Mucosa of stomach (tissue), 1 donor: ENCODE measurements at regions not wholly inside any gene's neighbourhood (a gene's known extent, or its start where the extent isn't known, plus 50 kb on each side); places are given as distances from the start of the nearest gene placed in this dataset.

ENCODE experiments used
- H3K27me3 ChIP-seq: one replicate; pipeline ENCODE4 v1.7.0; 2013; ENCODE audit warnings: mild to moderate bottlenecking, low read length; ENCODE audit not compliant: control insufficient read depth, insufficient read depth
- H3K36me3 ChIP-seq: one replicate; pipeline ENCODE4 v1.7.0; 2013; ENCODE audit warnings: low read length; ENCODE audit not compliant: control insufficient read depth, insufficient read depth
- H3K4me1 ChIP-seq: one replicate; pipeline ENCODE4 v1.7.0; 2013; ENCODE audit warnings: mild to moderate bottlenecking, low read length; ENCODE audit not compliant: control insufficient read depth, insufficient read depth
- H3K4me3 ChIP-seq: one replicate; pipeline ENCODE4 v1.7.0; 2013; ENCODE audit warnings: low read length
- H3K9ac ChIP-seq: one replicate; pipeline ENCODE4 v1.7.0; 2013; ENCODE audit warnings: mild to moderate bottlenecking, low read length, moderate library complexity
- H3K9me3 ChIP-seq: one replicate; pipeline ENCODE4 v1.7.0; 2013; ENCODE audit warnings: mild to moderate bottlenecking, low read length, moderate library complexity; ENCODE audit not compliant: control insufficient read depth
- donor health status: Pancreatic carcinoma.

DNA sequence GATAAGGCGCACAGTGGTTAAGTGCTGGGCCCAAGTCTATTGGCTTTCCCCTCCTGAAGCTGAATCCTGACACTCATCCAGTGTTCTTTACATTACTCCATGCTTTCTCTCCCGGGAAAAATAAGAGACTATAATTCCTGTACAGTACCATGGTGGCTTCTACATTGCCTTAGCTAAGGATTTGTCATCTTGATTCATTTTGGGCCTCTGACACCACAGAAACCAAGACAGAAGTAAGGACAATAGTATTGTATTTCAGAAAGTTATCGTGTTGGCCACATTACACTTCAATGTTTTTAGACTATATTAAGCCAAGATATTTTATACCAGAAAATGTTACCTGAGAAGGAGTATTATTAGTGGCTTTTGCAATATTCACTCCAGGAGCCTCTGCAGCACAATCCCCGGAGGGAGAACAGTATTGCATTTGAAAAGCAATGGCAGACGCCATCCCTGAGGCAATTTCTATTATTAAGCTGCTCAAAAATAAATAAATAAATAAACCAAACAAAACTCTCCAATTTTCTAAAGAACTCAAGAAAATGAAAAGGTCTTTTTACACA, 267.9 kb downstream of the ENC1 start:
- no peak overlapping the region for H3K4me3 ChIP-seq
- no peak overlapping the region for H3K9ac ChIP-seq
- H3K9me3 ChIP-seq = no peaks in the 10 kb centered on the region
- H3K36me3 ChIP-seq = no peaks in the 10 kb centered on the region
- H3K4me1 ChIP-seq = no peaks in the 10 kb centered on the region
- no peaks in the 10 kb centered on the region for H3K27me3 ChIP-seq

DNA sequence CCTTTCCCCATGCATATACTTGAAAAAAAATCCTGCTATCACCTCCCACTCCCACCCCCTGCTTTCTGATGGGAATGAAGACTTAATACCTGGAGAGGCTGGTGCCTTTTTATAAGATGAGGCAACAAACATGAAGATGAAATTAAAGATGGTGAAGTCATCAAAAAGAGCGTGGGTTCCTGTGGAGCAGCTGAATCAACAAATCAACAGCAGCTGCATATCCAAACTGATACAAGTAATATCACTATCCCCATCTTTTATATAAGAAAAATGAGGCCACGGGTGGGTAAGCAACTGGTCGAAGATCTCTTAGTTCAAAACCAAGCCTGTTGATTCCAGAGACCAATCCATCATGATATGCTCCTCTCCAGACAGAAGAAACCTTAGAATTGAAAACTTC, 268.5 kb downstream of the ENC1 start:
- Histone ChIP-seq H3K9ac (no peak overlapping the region), H3K36me3 (no peaks in the 10 kb centered on the region), H3K4me3 (no peak overlapping the region), H3K9me3 (no peaks in the 10 kb centered on the region), H3K4me1 (no peaks in the 10 kb centered on the region), H3K27me3 (no peaks in the 10 kb centered on the region)

DNA sequence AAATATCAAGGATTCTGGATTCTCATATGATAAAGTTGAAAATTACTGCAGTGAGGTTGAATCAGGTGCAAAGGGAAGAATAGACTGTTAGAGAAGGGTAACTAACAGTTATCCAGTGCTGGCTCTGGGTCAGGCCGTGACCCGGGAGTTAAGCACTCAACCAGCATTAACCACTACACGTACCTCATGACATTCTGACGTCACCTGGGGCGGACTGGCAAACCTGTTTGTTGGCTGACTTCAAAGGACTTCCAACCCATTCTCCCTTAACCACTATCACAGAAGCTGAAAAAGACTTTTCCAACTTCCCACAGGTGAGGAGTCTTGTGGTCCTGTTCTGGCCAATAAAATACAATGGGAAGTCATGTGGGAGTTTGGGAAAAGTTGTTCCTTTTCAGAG, 268.9 kb downstream of the ENC1 start:
- Histone ChIP-seq H3K36me3 (no peaks in the 10 kb centered on the region), H3K27me3 (no peaks in the 10 kb centered on the region), H3K9me3 (no peaks in the 10 kb centered on the region), H3K4me1 (no peaks in the 10 kb centered on the region), H3K4me3 (no peak overlapping the region), H3K9ac (no peak overlapping the region)

DNA sequence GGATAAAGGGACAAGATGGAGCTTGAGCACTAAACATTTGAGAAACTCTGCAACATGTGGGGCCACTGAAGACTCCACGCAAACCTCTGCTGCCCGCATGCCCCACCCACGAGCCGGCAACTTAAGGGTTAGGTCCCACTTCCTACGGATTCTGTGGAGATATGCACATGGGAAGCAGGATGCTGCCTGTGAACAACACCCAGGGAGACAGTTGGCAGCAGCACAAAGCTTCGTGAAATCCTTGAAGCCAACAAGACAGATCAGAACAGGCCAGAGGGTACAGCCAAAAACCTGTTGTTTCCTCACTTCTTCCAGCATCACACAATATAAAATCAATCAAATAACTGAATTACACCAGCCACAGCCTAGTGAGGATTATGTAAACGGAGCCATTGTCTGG, 270.4 kb downstream of the ENC1 start:
- Histone ChIP-seq H3K4me3 (no peak overlapping the region), H3K27me3 (no peaks in the 10 kb centered on the region), H3K4me1 (no peaks in the 10 kb centered on the region), H3K9me3 (no peaks in the 10 kb centered on the region), H3K9ac (no peak overlapping the region), H3K36me3 (no peaks in the 10 kb centered on the region)

DNA sequence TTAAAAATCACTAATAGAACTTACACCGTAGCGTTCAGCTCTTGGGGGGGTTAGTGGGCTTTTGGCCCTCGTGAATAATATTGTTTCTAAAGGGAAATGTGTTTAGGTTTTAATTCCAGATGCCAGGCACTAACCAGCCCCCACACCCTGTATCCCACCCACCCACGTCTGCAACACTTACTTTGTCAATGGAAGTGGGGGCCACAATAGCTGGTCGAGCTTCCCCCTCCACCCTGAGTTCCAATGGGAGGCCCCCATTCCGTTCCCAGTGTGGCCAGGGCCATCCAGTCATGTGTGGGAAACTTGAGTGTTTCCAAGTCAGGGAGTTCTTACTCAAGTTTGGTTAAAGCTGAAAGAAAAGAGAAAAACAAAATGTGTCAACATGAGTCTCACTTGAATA, 271.4 kb downstream of the ENC1 start:
- Histone ChIP-seq H3K4me3 (no peak overlapping the region), H3K4me1 (no peaks in the 10 kb centered on the region), H3K27me3 (no peaks in the 10 kb centered on the region), H3K9me3 (no peaks in the 10 kb centered on the region), H3K9ac (no peak overlapping the region), H3K36me3 (no peaks in the 10 kb centered on the region)

DNA sequence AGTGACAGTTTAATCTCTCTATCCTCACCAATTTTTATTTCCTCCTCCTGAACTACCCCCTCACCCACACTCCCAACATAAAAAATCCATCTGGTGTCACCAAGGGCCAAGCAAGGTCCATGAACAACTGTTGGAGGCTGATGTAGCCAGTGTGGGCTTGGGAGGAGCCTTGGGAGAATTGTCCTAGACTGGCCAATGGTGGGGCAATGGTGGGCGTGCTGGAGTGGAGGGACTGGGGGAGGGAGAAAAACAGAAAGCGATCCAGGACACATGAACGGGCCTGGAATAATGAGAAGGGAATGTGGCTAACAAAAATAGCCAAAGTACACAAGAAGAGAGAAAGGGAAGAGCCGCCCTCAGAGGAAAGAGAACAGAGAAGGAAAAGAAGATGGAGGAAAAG, 272.6 kb downstream of the ENC1 start:
- Histone ChIP-seq H3K4me3 (no peak overlapping the region), H3K27me3 (no peaks in the 10 kb centered on the region), H3K36me3 (no peaks in the 10 kb centered on the region), H3K4me1 (no peaks in the 10 kb centered on the region), H3K9me3 (no peaks in the 10 kb centered on the region), H3K9ac (no peak overlapping the region)

DNA sequence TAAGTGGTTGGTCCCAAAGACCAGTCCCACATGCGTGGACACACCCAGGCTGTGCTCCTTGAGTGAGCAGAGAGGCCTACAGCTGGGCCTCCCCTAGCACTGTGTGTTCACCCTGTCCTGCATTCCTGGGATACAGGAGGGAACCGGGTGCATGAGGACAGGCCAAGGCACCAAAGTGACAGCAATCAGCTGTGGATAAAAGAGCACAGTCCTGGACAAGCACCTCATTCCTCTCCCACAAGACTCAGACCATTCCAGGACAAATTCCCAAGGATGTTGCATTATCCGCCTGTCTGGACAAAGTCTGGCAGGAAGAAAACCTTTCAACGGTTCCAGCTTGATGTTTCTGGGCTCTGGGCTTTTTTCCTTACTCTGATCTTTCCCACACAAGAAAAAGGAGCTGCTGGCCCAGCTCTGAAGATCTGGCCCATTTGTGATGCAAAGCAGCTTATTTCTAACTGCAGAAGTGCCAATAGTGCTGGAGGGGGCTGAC, 273.2 kb downstream of the ENC1 start:
- Histone ChIP-seq H3K36me3 (no peaks in the 10 kb centered on the region), H3K4me1 (no peaks in the 10 kb centered on the region), H3K9me3 (no peaks in the 10 kb centered on the region), H3K4me3 (no peak overlapping the region), H3K9ac (no peak overlapping the region), H3K27me3 (no peaks in the 10 kb centered on the region)

DNA sequence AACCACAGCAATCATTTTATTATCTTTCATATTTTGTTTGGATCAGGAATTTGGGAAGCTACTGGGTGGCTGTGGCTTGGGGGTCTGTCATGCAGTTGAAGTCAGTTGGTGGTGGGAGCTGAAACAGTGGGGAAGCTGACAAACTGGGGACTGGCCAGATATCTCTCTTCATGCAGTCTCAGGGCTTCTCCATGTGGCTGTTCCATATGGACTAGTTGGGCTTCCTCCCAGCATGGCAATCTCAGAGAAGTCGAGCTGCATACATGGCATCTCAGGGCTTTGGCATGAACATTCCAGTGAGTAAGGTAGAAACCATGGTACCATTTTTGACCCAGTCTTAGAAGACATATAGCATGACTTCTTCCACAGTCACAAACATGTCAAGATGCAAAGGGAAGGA, 274.8 kb downstream of the ENC1 start:
- no peak overlapping the region for H3K9ac ChIP-seq
- H3K4me3 ChIP-seq = no peak overlapping the region
- peaks cover 11% of the 10 kb centered on the region for H3K4me1 ChIP-seq
- H3K27me3 ChIP-seq = no peaks in the 10 kb centered on the region
- no peaks in the 10 kb centered on the region for H3K36me3 ChIP-seq
- no peaks in the 10 kb centered on the region for H3K9me3 ChIP-seq

DNA sequence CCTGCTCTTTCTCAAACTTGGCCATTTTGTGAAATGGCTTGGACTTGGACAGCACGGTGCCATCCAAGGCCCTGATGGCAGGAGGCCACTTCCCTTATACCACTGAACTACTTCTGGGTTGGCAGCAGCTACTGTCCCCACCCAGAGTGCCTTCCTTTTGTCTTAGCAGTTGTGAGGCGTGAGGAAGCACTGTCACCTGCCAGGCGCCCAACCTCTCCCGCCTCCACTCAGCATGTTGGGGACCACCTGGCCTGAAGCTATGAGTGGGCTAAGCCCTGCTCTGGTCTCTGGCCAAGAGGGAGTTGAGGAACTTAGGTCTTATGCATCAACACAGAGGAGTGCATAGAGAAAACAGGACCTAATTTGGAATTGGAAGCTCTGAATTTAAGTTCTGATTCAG, 276.0 kb downstream of the ENC1 start:
- H3K9ac ChIP-seq = no peak overlapping the region
- no peaks in the 10 kb centered on the region for H3K9me3 ChIP-seq
- no peaks in the 10 kb centered on the region for H3K27me3 ChIP-seq
- no peaks in the 10 kb centered on the region for H3K36me3 ChIP-seq
- H3K4me1 ChIP-seq = peaks cover 11% of the 10 kb centered on the region
- H3K4me3 ChIP-seq = no peak overlapping the region

DNA sequence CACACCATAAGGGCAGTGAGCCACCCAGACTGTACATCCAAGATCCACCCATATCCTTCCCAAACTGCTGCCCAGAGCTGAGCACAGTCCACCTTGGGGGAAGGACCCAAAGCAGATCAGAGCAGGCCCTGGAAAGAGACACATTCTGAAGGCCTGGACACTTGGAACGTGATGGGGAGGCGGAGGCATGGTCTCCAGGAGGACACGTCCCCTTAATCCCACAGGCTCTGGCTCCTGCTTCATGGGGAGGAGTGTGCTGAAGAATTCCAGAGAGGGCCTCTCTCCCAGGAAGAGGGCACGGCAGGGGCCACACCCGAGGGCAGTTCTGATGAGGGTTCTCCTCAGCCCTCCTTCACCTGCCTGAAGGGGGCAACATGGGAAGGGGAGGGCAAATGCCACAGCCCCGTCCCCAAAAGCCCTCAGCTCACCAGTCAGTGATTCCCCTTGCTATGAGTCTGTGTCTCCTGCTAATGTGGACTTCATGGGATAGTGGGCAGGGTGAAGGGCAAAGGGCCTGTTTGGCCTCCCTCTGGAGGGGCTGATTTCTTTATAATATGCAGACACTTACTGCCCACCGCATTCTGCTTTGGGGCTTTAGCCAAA, 276.8 kb downstream of the ENC1 start:
- no peak overlapping the region for H3K4me3 ChIP-seq
- no peaks in the 10 kb centered on the region for H3K9me3 ChIP-seq
- H3K36me3 ChIP-seq = no peaks in the 10 kb centered on the region
- no peaks in the 10 kb centered on the region for H3K27me3 ChIP-seq
- H3K4me1 ChIP-seq = peaks cover 11% of the 10 kb centered on the region
- H3K9ac ChIP-seq = no peak overlapping the region

DNA sequence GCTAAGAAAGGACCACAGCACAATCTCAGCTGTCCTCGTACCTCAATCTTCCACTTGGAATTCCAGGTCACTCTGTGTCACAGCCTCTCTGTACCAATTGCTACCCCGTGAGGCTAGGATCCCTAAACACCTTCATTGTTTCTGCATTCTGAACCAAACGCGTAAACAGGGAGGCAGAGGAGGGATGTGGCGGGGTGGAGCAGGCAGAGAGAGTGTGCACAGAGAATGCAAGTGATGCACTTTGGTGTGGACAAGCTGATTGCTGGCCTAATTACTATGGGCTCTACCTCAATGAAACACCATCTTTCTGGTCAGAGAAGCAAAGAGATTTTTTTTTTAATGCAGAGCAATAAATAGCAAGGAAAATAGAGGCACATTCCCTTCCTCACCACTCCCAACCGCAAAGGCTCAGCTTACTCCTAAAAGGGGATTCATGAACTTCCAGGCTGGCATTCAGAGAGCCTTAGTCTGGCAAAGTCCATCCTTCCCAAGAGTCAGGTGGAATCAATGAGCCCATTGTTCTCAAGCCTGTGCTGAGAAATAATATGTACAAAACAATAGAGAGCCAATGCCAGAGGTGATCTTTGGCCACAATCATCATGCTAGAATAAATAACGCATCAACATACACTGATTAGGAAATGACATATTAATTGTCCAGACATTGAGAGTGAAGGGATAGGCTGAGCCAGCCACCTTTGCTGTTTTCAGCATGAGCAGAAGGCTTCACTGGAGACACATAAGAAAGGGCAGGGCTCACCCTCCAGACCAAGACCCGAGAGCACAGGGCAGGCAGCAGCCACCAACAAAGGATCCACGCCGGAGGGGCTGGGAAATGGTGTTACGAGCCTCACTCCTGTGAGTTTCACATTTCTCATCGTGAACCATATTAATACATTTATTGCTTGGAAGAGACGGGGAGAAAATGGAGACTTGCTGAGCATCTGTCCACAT, 278.8 kb downstream of the ENC1 start:
- no peak overlapping the region for H3K9ac ChIP-seq
- H3K36me3 ChIP-seq = no peaks in the 10 kb centered on the region
- no peaks in the 10 kb centered on the region for H3K27me3 ChIP-seq
- no peak overlapping the region for H3K4me3 ChIP-seq
- H3K4me1 ChIP-seq = peaks cover 18% of the 10 kb centered on the region
- no peaks in the 10 kb centered on the region for H3K9me3 ChIP-seq

DNA sequence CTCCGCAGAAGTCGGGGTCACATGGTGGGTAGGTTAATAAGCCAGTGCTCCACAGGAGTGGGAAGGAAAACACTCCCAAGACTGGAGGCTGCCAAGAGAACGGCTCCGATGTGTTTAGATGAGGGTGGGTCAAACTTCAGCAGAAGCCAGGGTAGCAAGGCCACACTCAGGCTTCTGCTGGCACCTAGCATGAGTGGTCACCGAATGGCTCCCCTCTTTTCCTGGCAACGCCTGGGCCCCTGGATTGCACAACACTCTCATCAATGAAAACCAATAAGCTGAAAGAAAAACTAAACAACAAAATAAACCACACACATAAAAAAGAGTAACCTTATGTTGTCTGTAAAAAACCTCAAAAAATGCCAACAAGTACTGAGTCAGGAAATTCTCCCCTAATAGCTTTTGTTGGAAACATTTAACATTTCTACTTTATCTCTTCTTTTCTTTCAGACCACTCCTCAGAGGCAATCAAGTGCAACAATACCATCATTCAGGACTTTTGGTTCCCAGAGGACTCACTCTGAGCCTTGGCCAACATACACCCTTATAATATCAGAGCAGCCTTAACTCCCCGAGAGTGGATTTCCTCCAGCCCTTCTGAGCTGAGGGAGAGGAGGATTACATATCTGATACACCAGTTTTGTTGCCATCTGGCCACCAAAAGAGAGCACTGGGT, 279.9 kb downstream of the ENC1 start:
- no peaks in the 10 kb centered on the region for H3K9me3 ChIP-seq
- peaks cover 25% of the 10 kb centered on the region for H3K4me1 ChIP-seq
- H3K4me3 ChIP-seq = no peak overlapping the region
- no peaks in the 10 kb centered on the region for H3K27me3 ChIP-seq
- no peak overlapping the region for H3K9ac ChIP-seq
- no peaks in the 10 kb centered on the region for H3K36me3 ChIP-seq
